ENCODE measurements at regions not wholly inside any gene's neighbourhood (a gene's known extent, or its start where the extent isn't known, plus 50 kb on each side); places are given as distances from the start of the nearest gene placed in this dataset.

DNA sequence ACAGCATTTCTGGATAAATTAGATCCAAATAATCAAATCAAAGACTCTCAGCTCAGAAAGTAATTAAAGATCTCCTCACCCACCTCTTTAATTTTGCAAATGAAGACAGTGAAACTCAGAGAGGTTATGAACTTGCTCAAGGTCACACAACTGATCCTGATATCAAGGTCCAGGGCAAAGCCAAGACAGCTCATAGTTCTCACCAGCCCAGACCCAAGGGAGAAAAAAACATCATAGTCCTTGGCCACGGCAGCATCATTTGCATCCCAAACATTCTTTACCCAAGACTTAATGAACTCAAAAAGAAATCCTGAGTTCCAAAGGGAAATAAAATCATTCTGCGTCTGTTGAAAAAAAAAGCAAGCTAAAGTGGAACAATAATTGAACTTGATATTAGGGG lies 112.1 kb downstream of the DAD1 start:
- TF ChIP-seq, protein P1, sequence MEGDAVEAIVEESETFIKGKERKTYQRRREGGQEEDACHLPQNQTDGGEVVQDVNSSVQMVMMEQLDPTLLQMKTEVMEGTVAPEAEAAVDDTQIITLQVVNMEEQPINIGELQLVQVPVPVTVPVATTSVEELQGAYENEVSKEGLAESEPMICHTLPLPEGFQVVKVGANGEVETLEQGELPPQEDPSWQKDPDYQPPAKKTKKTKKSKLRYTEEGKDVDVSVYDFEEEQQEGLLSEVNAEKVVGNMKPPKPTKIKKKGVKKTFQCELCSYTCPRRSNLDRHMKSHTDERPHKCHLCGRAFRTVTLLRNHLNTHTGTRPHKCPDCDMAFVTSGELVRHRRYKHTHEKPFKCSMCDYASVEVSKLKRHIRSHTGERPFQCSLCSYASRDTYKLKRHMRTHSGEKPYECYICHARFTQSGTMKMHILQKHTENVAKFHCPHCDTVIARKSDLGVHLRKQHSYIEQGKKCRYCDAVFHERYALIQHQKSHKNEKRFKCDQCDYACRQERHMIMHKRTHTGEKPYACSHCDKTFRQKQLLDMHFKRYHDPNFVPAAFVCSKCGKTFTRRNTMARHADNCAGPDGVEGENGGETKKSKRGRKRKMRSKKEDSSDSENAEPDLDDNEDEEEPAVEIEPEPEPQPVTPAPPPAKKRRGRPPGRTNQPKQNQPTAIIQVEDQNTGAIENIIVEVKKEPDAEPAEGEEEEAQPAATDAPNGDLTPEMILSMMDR (IDR thresholded peaks at IDR 0.05; ENCODE audit: low read depth, low read length, poor library complexity, severe bottlenecking): no peak
- TF ChIP-seq EZH2phosphoT487 (IDR thresholded peaks at IDR 0.05; ENCODE audit: borderline replicate concordance, low read length): no peak

Measured in DOHH2 (cell line).